ENCODE measurements at regions not wholly inside any gene's neighbourhood (a gene's known extent, or its start where the extent isn't known, plus 50 kb on each side); places are given as distances from the start of the nearest gene placed in this dataset.

- DNase-seq: no peak
These were observed 466.5 kb downstream of the PSAT1 start for GRCh38 chr9:78763424-78763823.

GRCh38 chr9:78765861-78766260 is 468.9 kb downstream of the PSAT1 start:
- no peak for DNase-seq

GRCh38 chr9:78767490-78767889 is 470.6 kb downstream of the PSAT1 start:
- no peak for DNase-seq

DNA sequence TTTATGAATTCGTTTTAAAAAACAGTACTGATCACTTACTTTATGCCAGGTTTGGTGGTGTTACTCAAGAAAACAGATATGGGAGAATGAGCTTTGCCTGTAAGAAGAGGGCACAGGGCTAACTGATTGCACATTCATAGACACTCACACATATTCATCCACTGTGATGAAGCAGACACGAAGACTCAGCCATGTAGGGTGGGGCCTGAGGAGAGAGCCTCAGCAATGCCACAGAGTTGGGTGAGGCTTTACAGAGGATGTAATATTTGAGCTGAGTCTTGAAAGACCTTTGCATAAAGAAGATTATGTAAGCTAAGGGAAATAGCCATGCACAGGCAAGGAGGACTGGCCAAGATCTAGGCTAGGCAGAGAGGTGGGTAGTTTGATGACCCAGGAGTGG is 472.8 kb downstream of the PSAT1 start:
- no peak for DNase-seq

DNA sequence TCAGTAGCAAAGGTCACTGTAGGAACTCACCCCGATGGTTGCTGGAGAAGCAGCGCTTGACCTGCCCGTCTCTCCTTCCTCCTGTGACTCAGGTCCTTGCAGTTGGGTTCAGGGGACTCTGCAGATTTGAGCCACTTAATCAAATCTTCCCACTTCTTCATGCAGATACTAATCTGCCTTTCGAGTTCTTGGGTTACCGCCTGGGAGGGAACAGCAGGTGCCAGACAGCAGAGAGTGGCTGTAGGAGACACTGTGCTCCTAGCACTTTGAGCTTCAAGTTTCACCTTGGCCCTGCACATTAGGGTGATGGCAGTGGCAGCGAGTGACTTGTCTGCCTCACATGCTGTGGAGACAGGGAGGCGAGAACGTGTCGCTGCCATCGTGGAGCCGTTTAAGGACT is 478.3 kb downstream of the PSAT1 start:
- DNase-seq: no peak

- no peak for DNase-seq
These were observed 478.9 kb downstream of the PSAT1 start for GRCh38 chr9:78775696-78776295.

GRCh38 chr9:78777747-78778146 is 480.8 kb downstream of the PSAT1 start:
- no peak for DNase-seq

GRCh38 chr9:78778318-78778717 is 481.4 kb downstream of the PSAT1 start:
- no peak for DNase-seq

GRCh38 chr9:78778861-78779374 is 482.0 kb downstream of the PSAT1 start:
- DNase-seq: no peak

GRCh38 chr9:78781681-78782080 is 484.8 kb downstream of the PSAT1 start:
- DNase-seq: no peak

DNA sequence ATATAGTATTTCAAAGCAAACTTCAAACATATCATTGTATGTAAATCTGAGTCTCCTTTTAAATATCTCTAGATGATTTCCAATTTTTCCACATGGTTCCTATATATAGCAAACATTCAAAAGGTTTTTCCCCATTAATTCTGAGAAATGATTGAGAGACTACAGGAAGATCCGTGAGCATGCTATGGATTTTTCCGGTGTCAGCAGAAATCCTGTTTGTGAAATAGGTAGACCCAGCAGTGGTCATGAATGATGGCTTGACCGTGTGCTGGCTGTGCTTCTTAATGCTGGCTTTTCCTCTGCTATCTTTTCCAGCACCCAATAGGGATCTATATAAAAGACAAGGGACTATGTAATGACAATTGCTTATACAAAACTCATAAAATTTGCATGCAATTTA is 485.3 kb downstream of the PSAT1 start:
- DNase-seq: no peak

DNA sequence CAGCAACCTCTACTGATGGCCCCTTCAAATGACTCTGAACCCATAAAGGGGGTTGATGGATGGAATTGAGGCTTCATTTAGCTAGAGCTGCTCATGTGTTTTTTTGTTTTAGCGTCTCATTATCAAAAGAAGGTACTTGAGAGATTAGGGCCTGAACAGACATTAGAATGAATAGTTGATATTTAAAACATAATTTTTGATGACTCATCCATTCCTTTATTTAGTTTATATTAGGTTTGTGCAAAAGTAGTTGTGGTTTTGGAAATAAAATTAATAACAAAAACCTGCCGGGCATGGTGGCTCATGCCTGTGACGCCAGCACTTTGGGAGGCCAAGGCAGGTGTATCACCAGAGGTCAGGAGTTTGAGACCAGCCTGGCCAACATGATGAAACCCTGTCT is 485.9 kb downstream of the PSAT1 start:
- DNase-seq: no peak

GRCh38 chr9:78783743-78784142 is 486.8 kb downstream of the PSAT1 start:
- DNase-seq: no peak

DNA sequence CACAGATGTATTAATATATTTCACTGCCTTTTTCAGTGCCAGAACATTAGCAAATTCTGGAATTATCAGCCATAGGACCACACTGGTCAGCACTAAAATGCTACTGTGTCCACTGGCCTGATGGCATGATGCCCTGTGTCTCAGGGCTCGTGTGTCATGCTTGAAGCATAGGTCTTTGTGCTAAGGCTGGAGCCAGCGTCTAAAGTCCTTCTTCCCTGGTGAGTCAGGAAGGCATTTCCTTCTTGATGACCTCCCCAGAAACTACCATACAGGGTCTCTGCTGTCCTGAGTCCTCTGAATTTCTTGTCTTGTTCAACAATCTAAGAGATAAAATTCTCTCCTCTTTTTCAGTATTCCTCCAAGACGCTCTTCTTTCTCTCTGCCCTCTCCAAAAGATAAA is 489.9 kb downstream of the PSAT1 start:
- DNase-seq: no peak

- no peak for DNase-seq
These were observed 491.2 kb downstream of the PSAT1 start for GRCh38 chr9:78788101-78788500.

DNA sequence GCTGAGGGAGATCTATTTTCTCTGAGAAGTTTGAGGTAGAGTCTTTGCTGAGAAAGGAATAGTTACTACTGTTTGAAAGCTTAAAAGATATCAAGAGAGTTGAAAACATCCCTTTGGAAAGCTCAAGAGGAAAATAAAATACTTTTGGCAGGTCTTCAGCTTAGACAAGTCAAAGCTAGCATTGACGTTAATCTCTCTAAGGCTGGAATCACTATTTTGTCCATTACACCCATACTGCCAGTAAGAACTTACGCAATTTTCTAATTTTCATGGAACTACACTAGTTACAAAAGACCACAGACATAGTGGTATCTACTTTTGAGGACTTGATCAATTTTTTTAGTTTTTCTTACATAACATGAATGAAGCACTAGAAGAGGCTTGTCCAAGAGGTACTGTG is 494.9 kb downstream of the PSAT1 start:
- no peak for DNase-seq

GRCh38 chr9:78792745-78793144 is 495.8 kb downstream of the PSAT1 start:
- no peak for DNase-seq

GRCh38 chr9:78805771-78806170 is 508.8 kb downstream of the PSAT1 start:
- DNase-seq: no peak

DNA sequence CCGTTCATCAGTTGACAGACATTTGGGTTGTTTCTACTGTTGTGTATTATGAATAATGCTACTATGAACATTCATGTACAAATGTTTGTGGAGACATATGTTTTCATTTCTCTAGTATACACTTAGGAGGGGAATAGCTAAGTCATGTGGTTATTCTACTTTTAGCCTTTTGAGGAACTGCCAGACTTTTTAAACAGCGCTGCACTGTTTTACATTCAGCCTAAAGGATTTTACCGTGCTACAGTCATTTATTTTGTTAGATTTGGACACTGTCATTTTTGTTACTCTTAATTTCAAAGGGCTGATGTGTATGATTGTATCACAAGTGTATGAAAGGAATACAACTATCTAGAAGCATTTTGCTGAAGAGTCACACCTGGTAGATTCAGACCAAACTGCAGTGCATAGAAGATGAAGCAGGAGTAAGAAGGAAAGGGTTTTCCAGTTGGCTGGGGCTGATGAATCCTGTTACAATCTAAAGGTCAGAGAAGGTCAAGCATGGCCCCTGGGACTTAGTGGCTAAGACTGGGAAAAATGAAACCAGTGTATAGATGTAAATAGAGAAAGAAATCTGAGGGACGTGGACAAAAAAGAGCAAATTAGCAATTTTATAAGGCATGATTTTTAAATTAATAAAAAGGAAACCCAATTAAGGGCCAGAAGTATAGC is 509.7 kb downstream of the PSAT1 start:
- DNase-seq: no peak

GRCh38 chr9:78807286-78807685 is 510.4 kb downstream of the PSAT1 start:
- no peak for DNase-seq

DNA sequence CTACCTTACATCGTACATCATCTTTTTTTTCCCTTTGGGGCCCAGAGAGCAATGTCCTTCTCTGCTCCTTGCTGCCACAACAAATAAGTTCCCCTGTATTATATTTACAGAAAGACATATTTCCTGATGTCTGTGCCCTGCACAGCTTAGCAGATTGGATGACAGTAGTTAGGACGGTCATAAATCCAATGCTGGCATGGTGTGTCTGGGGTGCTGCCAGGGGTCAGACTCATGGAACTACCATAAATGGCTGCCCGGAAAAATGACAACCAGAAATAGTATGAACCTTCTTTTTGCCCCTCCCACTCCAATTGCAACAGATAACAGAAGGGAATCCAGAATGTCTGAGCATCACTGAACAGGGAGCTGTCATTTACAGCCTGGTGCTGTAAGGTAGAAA is 511.1 kb downstream of the PSAT1 start:
- no peak for DNase-seq

DNA sequence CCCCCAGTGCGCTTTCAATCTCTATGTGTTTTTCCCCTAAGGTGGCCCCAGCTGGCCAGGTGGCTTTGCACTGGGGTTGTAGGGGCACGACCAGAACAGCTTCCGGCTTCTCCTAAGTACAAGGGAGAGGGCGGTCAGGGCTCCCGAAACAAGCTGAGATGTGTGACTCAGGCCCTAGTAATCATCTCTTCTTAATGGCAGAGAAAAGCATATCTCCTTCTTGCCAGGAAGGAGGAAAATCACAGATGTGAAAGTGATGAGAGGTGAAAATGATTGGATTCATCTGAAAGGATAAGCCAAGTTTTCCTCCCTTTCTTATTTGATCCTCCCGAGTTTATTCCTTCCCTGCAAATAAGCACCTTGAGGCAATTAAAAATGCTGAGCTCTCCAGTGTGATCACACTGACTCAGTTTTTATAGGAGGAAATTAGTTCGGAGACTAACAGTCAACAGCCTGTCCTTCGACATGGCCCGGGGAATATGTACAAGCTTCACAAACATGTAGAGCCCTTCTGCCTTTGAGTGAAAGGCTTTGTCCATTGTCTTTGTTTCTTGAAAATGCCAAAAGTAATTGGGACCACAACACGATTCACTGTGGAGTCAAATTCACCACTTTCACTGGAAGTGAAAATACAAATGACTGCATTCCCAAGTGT is 514.8 kb downstream of the PSAT1 start:
- DNase-seq: no peak

DNA sequence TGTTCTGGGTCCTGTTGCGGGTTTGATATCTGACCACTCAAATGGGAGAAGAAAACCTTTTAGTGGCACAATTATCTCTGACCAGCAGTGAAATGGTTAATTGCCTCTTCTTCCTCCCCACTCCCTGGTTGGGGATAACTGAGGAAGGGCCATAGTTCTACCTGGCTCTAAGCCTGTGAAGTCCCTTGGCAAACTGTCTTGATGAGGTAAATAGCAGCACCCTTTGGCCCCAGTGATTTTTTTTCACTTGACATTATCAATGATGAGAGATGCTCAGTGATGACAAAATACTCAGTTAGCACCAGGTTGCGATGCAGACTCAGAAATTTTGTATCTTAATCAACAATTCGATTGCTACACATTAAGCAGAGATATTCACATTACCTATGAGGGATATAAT is 515.7 kb downstream of the PSAT1 start:
- DNase-seq: no peak

- DNase-seq: no peak
These were observed 516.8 kb downstream of the PSAT1 start for GRCh38 chr9:78813602-78814180.

All from SIG-M5 (cell line).